Esophagus muscularis mucosa (tissue), 4 donors: ENCODE measurements at regions not wholly inside any gene's neighbourhood (a gene's known extent, or its start where the extent isn't known, plus 50 kb on each side); places are given as distances from the start of the nearest gene placed in this dataset.
"Not testable (repeated sequence)": the region's sequence is repeated elsewhere in the genome, so short reads cannot be mapped to it uniquely, and the experiment has no call there.

ENCODE experiments used
- EP300 ChIP-seq: sonication (generic); formaldehyde crosslinking; IDR thresholded peaks from one replicate; pipeline ENCODE4 v1.6.1; 2017; ENCODE audit warnings: antibody characterized with exemption
- POLR2A ChIP-seq: fragments of 450-650 bp; IDR thresholded peaks from one replicate; pipeline ENCODE4 v1.6.1; 2017; ENCODE audit warnings: antibody characterized with exemption, moderate library complexity, mild to moderate bottlenecking, low read depth
- POLR2AphosphoS5 ChIP-seq, 2 donors: sonication (generic); formaldehyde crosslinking; IDR thresholded peaks; one replicate each; pipeline ENCODE4 v1.6.1; 2017; ENCODE audit warnings: antibody characterized with exemption in 2 of 2
- TF ChIP-seq, protein P1 (sequence below), 3 experiments: fragments of 200-600 bp in 2 of 3; fragments of 450-650 bp in 1 of 3; sonication (generic) in 2 of 3; IDR thresholded peaks; one replicate each; pipeline ENCODE4 v1.5.1; 2017 to 2019; ENCODE audit warnings: antibody characterized with exemption in 3 of 3, mild to moderate bottlenecking in 2 of 3, moderate library complexity in 1 of 3

DNA sequence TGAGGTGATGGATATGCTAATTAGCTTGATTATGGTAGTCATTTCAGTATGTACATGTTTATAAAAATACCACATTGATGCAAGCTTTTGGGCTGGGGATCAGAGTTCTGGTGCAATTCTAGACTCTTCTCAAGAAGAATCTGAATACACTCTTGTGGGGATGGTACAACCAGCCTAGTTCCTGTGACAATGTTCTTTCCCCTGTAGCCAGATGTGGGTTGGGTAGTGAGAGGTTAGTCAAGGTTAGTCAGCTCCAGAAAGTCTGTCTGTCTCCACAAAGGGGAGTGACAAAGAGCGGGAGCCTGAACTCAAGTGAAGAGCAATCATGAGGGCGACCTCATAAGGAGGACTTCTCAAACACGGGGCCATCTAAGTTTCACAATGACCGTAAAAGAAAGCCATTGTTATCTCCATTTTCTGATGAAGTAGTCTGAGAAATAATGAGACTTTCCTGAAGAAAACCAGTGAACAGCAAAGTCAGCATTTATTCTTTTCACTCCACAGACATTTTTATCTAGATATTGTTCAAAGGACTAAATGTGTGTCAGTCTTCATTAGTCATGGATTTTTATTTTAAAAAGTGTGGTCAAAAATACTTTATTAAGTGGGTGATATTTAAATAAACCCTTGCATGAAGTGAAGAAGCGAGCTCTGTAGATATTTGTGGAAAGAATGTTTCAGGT, 209.5 kb downstream of the SPATA31A6 start:
- not testable (repeated sequence) for TF ChIP-seq POLR2A; EP300; POLR2AphosphoS5 (IDR thresholded peaks at IDR 0.05)
- TF ChIP-seq, protein P1, sequence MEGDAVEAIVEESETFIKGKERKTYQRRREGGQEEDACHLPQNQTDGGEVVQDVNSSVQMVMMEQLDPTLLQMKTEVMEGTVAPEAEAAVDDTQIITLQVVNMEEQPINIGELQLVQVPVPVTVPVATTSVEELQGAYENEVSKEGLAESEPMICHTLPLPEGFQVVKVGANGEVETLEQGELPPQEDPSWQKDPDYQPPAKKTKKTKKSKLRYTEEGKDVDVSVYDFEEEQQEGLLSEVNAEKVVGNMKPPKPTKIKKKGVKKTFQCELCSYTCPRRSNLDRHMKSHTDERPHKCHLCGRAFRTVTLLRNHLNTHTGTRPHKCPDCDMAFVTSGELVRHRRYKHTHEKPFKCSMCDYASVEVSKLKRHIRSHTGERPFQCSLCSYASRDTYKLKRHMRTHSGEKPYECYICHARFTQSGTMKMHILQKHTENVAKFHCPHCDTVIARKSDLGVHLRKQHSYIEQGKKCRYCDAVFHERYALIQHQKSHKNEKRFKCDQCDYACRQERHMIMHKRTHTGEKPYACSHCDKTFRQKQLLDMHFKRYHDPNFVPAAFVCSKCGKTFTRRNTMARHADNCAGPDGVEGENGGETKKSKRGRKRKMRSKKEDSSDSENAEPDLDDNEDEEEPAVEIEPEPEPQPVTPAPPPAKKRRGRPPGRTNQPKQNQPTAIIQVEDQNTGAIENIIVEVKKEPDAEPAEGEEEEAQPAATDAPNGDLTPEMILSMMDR (IDR thresholded peaks at IDR 0.05) = not testable (repeated sequence)
